ENCODE measurements at regions not wholly inside any gene's neighbourhood (a gene's known extent, or its start where the extent isn't known, plus 50 kb on each side); places are given as distances from the start of the nearest gene placed in this dataset.

DNA sequence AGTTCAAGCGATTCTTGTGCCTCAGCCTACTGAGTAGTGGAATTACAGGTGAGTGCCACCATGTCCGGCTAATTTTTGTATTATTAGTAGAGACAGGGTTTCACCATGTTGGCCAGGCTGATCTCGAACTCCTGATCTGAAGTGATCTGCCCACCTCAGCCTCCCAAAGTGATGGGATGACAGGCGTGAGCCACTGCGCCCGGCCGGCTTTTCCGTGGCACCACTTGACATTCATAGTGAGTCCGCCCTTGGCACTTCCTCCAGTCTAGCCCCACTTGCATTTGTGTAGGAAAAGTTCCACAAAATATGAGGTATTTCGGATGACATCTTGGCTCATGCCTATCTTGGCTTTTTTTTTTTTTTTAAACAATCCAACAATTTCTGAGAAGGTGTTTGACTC lies 128.1 kb upstream of the ACBD5 start:
- Histone ChIP-seq H3K36me3 (ENCODE audit: control insufficient read depth, insufficient read depth, low read length) (no peaks in the 10 kb centered on the region), H4K5ac (ENCODE audit: low read depth, low read length) (no peak overlapping the region), H3K9me1 (ENCODE audit: insufficient read depth, low read length) (no peaks in the 10 kb centered on the region), H2AK9ac (replicated peaks; ENCODE audit: low read depth, low read length, poor library complexity) (no peak overlapping the region), H3K4me3 (ENCODE audit: insufficient read depth, low read depth, low read length) (no peak overlapping the region), H4K8ac (ENCODE audit: low read depth in 2 of 2, low read length in 2 of 2) (no peak overlapping the region), H3K18ac (ENCODE audit: low read depth, low read length) (no peak overlapping the region), H2BK120ac (ENCODE audit: low read depth, low read length) (no peak overlapping the region), H3K4me1 (ENCODE audit: control insufficient read depth, insufficient read depth, low read length) (no peaks in the 10 kb centered on the region), H3K14ac (replicated peaks; ENCODE audit: low read depth, low read length) (no peak overlapping the region), H2BK5ac (ENCODE audit: low read depth, low read length, poor library complexity, severe bottlenecking) (no peak overlapping the region), H3K4ac (ENCODE audit: low read depth, low read length) (no peak overlapping the region), H2AFZ (replicated peaks; ENCODE audit: low read length, poor library complexity) (no peak overlapping the region), H3K27ac (ENCODE audit: insufficient read depth, low read length) (no peak overlapping the region), H4K91ac (ENCODE audit: insufficient read depth, low read depth, low read length) (no peak overlapping the region), H4K20me1 (ENCODE audit: insufficient read depth, low read length) (no peaks in the 10 kb centered on the region), H2AK5ac (ENCODE audit: low read depth, low read length) (no peak overlapping the region), H3K27me3 (ENCODE audit: control insufficient read depth, insufficient read depth, low read length) (no peaks in the 10 kb centered on the region; the same call in 1 of the 2 replicates), H3K9me3 (ENCODE audit: control insufficient read depth, insufficient read depth, low read length) (no peaks in the 10 kb centered on the region), H2BK20ac (ENCODE audit: low read depth, low read length) (no peak overlapping the region), H3K23ac (ENCODE audit: low read depth, low read length) (no peak overlapping the region), H3K79me1 (ENCODE audit: low read depth in 1 of 2, low read length in 2 of 2) (no peaks in the 10 kb centered on the region), H3K9ac (ENCODE audit: low read depth, low read length) (no peak overlapping the region), H2BK15ac (ENCODE audit: low read depth, low read length) (no peak overlapping the region), H3K4me2 (ENCODE audit: low read depth, low read length) (no peak overlapping the region), H3K56ac (ENCODE audit: extremely low read depth, insufficient read depth, low read length) (no peak overlapping the region)
- dilution Hi-C loops (cut with HindIII; ENCODE audit: low sequenced_read_pairs, unreplicated experiment) = no loop called here
- WGBS, 2 experiments (ENCODE audit: extremely low coverage in 2 of 2, insufficient read length in 1 of 2) = 86% methylated on average over 6 of the region's 10 CpGs; no CpG with 5 or more reads in 1 of the 2 experiments
- ATAC-seq (ENCODE audit: low read depth) = no peak
- in situ Hi-C loops (cut with MboI; ENCODE audit: low sequenced_read_pairs) = no loop called here
- DNase-seq = no peak
- CTCF ChIA-PET = interaction anchor here (0.6 kb wide), 1 partner anchor 11 kb away, joined by 3 read pairs; no protein-coding TSS in a partner anchor
- no TSS peak for BruUV-seq (replicated peaks)
- TF ChIP-seq, protein P1, sequence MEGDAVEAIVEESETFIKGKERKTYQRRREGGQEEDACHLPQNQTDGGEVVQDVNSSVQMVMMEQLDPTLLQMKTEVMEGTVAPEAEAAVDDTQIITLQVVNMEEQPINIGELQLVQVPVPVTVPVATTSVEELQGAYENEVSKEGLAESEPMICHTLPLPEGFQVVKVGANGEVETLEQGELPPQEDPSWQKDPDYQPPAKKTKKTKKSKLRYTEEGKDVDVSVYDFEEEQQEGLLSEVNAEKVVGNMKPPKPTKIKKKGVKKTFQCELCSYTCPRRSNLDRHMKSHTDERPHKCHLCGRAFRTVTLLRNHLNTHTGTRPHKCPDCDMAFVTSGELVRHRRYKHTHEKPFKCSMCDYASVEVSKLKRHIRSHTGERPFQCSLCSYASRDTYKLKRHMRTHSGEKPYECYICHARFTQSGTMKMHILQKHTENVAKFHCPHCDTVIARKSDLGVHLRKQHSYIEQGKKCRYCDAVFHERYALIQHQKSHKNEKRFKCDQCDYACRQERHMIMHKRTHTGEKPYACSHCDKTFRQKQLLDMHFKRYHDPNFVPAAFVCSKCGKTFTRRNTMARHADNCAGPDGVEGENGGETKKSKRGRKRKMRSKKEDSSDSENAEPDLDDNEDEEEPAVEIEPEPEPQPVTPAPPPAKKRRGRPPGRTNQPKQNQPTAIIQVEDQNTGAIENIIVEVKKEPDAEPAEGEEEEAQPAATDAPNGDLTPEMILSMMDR (conservative IDR thresholded peaks at IDR 0.05; ENCODE audit: low read depth, low read length) = no peak
- no peak for TF ChIP-seq SMC3 (IDR thresholded peaks at IDR 0.05; ENCODE audit: low read depth, low read length)
- TF ChIP-seq RAD21 (IDR thresholded peaks at IDR 0.05; ENCODE audit: low read length) = no peak
- TF ChIP-seq CEBPB (IDR thresholded peaks at IDR 0.05; ENCODE audit: low read depth, low read length) = no peak
- no peak for TF ChIP-seq BHLHE40 (IDR thresholded peaks at IDR 0.05; ENCODE audit: low read depth, low read length)
- TF ChIP-seq POLR2A (IDR thresholded peaks at IDR 0.05; ENCODE audit: low read depth, low read length) = no peak
- TF ChIP-seq NFE2L2 (IDR thresholded peaks at IDR 0.05; ENCODE audit: low read depth, low read length) = no peak
- TF ChIP-seq RFX5 (IDR thresholded peaks at IDR 0.05; ENCODE audit: low read depth, low read length) = no peak
- no peak for TF ChIP-seq MAFK (IDR thresholded peaks at IDR 0.05; ENCODE audit: low read depth, low read length)
- TF ChIP-seq ELK1 (IDR thresholded peaks at IDR 0.05; ENCODE audit: borderline replicate concordance, low read depth, low read length) = no peak
- no peak for TF ChIP-seq RCOR1 (IDR thresholded peaks at IDR 0.05; ENCODE audit: insufficient replicate concordance, low read length)
- TF ChIP-seq MAZ (IDR thresholded peaks at IDR 0.05; ENCODE audit: borderline replicate concordance, low read depth, low read length) = no peak
- TF ChIP-seq FOS (IDR thresholded peaks at IDR 0.05; ENCODE audit: low read depth, low read length) = no peak
- no peak for TF ChIP-seq CHD1 (IDR thresholded peaks at IDR 0.05; ENCODE audit: low read depth, low read length)
- no peak for TF ChIP-seq USF2 (IDR thresholded peaks at IDR 0.05; ENCODE audit: low read depth, low read length)
- no peak for TF ChIP-seq MXI1 (IDR thresholded peaks at IDR 0.05; ENCODE audit: borderline replicate concordance, low read depth, low read length)
- intact Hi-C loops (cut with micrococcal nuclease) = loop anchor here (2.0 to 10.0 kb wide), 3 partner anchors 214 to 1014 kb away; partner anchors contain the start of genes MASTL and YME1L1
- POLR2A ChIA-PET (ENCODE audit: unreplicated experiment) = no interaction called here
